GM21723 (cell line): ENCODE measurements at regions not wholly inside any gene's neighbourhood (a gene's known extent, or its start where the extent isn't known, plus 50 kb on each side); places are given as distances from the start of the nearest gene placed in this dataset.

Experiments used
- ATAC-seq: cut with Tn5 transposase; IDR thresholded peaks from one replicate; pipeline ENCODE4 v1.9.1; 2021; ENCODE audit warnings: mild to moderate bottlenecking, moderate library complexity; ENCODE audit not compliant: unreplicated experiment

- ATAC-seq, result no peak
Measured at GRCh38 chr9:27991221-27991620, 417.9 kb upstream of the C9orf72 start.

- no peak for ATAC-seq
Measured at GRCh38 chr9:28001096-28001495, 427.8 kb upstream of the C9orf72 start.

- ATAC-seq, result no peak
Measured at GRCh38 chr9:28004900-28005299, 431.6 kb upstream of the C9orf72 start.

GRCh38 chr9:28005779-28006178, 432.5 kb upstream of the C9orf72 start:
- ATAC-seq, result no peak

GRCh38 chr9:28007097-28007817, 434.0 kb upstream of the C9orf72 start:
- ATAC-seq, result no peak

GRCh38 chr9:28014212-28014611, 440.9 kb upstream of the C9orf72 start:
- no peak for ATAC-seq

GRCh38 chr9:28024676-28025075, 451.4 kb upstream of the C9orf72 start:
- ATAC-seq, result no peak

GRCh38 chr9:28025186-28025585, 451.9 kb upstream of the C9orf72 start:
- ATAC-seq, result no peak

- ATAC-seq, result no peak
Measured at GRCh38 chr9:28031521-28032267, 458.4 kb upstream of the C9orf72 start.

GRCh38 chr9:28032268-28032590, 458.9 kb upstream of the C9orf72 start:
- ATAC-seq, result no peak

GRCh38 chr9:28034242-28034641, 461.0 kb upstream of the C9orf72 start:
- no peak for ATAC-seq

- ATAC-seq, result no peak
Measured at GRCh38 chr9:28037968-28038367, 464.7 kb upstream of the C9orf72 start.

GRCh38 chr9:28045051-28045450, 471.8 kb upstream of the C9orf72 start:
- ATAC-seq, result no peak

- ATAC-seq, result no peak
Measured at GRCh38 chr9:28050046-28050445, 476.8 kb upstream of the C9orf72 start.

- ATAC-seq, result no peak
Measured at GRCh38 chr9:28050941-28051340, 477.7 kb upstream of the C9orf72 start.

GRCh38 chr9:28051559-28052503, 478.6 kb upstream of the C9orf72 start:
- ATAC-seq, result no peak

GRCh38 chr9:28053096-28053777, 480.0 kb upstream of the C9orf72 start:
- ATAC-seq, result no peak

GRCh38 chr9:28056006-28056405, 482.7 kb upstream of the C9orf72 start:
- ATAC-seq, result no peak

- ATAC-seq, result no peak
Measured at GRCh38 chr9:28056466-28056865, 483.2 kb upstream of the C9orf72 start.

GRCh38 chr9:28059192-28059591, 485.9 kb upstream of the C9orf72 start:
- ATAC-seq, result no peak

GRCh38 chr9:28064241-28064815, 491.0 kb upstream of the C9orf72 start:
- ATAC-seq, result no peak
